ENCODE measurements at regions not wholly inside any gene's neighbourhood (a gene's known extent, or its start where the extent isn't known, plus 50 kb on each side); places are given as distances from the start of the nearest gene placed in this dataset.
"Not testable (repeated sequence)": the region's sequence is repeated elsewhere in the genome, so short reads cannot be mapped to it uniquely, and the experiment has no call there.

DNA sequence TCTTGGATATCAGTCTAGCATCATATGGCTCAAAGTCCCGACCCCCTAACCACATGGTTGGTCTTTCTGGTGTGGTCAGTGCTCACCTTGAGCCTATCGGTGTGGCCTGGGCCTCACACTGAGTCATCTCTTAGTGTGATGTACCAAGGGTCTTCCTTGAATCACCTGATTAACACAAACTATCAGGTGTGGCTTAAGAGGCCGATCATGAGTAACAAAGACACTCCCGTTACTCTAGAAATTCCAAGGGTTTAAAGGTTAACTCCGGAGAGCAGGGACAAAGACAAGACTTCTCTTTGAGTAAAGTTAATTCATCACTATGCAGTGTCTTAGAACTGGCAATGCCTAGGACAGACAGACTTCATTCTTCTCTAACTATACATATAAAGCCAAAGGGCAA, 52.3 kb upstream of the ARMC3 start:
- no peak for DNase-seq

GRCh38 chr10:22874189-22874854, 53.5 kb upstream of the ARMC3 start:
- DNase-seq, result no peak

GRCh38 chr10:22856444-22857074, 71.3 kb upstream of the ARMC3 start:
- DNase-seq, result no peak

- no peak for DNase-seq
Observed at GRCh38 chr10:22854935-22855421, 72.9 kb upstream of the ARMC3 start.

- DNase-seq, result no peak
Observed at GRCh38 chr10:22853906-22854447, 73.9 kb upstream of the ARMC3 start.

DNA sequence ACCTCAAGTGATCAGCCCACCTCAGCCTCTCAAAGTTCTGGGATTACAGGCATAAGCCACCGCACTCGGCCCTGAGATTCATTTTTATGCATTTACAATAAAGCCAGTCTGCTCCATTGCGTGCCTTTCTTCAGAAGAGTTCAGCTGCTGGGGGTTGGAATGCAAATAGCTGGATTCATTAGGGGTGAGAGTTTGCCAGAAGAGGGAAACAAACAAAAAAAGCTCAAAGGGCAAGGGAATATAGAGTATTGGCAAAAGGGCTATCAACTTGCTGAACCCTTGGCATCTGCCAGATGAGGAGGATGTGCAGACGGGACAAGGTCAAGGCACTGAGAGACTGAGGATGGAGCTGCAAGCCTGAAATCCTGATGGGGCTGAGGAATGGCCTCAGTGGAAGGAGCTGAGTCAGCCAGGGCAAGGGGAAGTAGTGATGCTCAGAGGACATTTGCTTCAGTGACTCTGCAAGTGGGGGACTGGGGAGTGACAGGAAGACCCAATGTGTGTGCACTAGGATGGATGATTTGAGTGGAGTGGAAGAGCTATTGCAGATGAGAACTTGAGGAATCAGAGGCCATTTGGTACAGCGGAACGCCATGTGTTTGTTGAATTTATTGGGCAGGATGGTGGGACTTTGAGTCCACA, 75.0 kb upstream of the ARMC3 start:
- DNase-seq, result no peak

GRCh38 chr10:22851865-22852239, 76.0 kb upstream of the ARMC3 start:
- DNase-seq, result no peak

DNA sequence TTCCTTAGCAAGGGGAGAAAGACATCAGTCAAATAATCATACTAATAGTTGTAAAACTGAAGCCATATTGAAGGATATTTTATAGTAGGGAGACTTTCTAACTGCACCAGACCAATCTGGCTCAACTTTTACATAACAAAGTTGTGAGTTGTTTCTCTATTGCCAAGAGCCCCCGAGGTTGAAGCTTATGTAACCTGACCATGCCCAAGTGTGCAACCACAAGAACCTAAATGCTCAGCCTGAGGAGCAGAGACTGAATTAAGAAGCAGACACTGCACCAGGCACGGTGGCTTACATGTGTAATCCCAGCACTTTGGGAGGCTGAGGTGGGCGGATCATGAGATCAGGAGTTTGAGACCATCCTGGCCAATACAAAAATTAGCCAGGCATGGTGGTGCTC, 77.3 kb upstream of the ARMC3 start:
- no peak for DNase-seq

GRCh38 chr10:22849077-22849805, 78.6 kb upstream of the ARMC3 start:
- DNase-seq, result no peak

GRCh38 chr10:22848509-22848908, 79.3 kb upstream of the ARMC3 start:
- DNase-seq, result no peak

DNA sequence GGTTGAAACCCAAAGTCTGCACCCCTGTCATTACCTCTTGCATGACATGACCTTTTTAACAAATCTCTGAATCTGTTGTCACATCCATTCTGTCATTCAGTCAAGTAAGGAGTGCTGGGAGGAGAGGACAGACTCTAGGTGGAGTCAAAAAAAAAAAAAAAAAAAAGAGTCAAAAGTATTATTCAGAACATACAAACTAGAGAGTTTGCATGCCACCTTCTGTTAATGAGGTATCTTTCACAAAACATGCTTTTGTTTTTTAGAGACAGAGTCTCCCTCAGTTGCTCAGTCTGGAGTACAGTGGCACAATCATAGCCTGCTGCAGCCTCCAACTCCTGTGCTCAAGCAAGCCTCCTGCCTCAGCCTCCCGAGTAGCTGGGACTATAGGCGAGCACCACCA, 81.6 kb upstream of the ARMC3 start:
- peak; percentile 10 for DNase-seq

DNA sequence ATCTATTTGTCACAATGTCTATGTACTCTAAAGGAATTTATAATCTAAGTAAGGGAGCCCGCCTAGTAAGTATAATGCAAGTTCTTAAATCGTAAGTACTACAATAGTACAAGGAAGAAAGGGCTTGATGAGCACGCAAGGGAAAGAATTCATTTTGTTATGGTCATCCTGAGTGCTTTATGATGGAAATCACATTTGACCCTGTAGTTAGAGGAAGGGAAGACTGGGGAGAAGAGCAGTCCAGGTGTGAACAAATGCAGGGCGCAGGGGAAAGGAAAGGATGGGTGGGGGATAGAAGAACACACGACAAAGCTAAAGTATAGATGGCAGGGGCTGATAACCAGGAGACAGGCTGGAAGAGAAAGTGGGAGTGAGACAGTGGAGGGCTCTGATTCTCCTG, 88.2 kb upstream of the ARMC3 start:
- DNase-seq, result no peak

DNA sequence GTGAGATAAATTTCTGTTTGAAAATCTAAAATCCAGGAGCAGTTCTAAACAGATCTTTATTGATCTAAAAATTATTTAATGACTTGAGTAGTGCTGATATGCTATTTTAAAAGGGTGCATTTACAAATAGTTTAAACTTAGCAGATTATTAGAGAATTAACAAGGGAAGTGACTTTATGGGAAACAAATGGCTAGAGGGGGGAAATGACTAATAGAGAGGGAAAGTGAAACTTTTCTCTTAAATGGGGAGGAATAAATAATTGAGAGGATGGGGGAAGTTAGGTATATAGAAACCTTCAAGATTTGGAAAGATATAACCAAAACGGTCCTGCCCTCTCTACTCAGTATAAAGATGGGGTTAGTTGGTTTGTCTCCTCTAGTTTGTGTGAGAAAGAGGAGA, 90.1 kb upstream of the ARMC3 start:
- no peak for DNase-seq

DNA sequence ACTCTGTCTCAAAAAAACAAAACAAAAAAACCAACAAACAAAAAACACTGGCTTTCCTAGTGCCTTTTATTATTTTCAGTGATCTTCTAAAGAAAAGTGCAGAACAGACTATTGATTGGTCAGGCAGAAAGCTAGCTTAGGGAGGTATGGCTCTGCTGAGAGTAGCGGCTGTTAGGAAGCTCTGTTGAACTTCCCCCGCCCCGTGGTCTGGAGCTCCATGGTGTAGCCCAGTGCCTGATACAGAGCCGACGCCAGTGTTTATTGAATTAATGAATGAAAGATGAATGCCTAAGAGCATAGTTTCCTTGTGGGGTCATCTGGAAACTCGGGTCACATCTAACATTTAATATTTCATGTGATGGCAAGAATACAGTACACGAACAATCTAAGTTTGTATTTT, 90.5 kb upstream of the ARMC3 start:
- DNase-seq, result no peak

DNA sequence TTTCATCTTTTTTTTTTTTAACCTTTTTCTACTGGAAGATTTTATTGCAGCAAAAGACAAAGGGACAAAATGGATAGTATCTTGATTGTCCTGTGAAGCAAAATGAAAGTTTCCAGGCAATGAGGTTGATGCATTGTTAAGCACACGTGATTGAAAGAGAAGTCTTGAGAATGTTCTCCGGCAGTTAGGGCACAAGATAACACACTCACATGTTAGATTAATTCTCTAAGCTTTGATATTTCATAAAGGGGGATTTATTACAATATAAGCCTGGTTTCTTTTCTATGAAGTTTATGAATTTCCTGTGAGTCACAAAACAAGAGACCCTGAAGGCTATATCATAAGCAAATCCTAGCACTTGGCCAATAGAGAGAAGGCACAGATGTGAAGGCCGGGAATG, 93.4 kb upstream of the ARMC3 start:
- DNase-seq, result no peak

DNA sequence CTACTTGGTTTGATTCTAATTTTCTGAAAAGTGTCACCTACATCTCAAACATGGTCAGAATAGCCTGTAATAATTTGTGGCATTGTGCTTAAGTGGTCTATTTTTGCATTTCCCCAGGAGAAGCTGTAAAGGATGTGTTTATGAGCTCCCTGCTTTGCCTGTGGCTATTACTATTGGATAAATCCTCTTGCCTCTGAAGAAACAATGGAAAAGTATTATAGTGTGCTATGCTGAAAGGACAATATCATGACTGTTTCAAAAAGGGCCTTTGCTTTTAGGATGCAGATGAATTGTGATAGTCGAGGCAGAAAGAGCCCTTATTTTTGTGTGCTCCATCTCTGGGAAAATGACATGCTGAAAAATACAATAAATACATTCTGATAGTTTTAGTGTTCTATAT, 94.1 kb upstream of the ARMC3 start:
- no peak for DNase-seq

GRCh38 chr10:22833353-22833752, 94.5 kb upstream of the ARMC3 start:
- DNase-seq, result no peak

DNA sequence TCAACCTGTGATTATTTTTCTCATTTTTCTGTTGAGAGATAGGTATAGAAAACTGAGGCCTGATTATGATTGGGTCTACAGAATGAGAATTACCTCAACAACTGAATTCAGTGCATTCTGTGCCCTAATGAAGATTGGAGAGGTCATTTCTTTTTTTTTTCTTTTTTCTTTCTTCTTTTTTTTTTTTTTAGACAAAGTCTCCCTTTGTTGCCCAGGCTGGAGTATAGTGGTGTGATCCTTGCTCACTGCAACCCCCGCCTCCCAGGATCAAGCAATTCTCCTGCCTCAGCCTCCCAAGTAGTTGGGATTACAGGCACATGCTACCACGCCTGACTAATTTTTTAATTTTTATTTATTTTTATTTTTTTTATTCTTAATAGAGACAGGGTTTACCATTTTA, 95.0 kb upstream of the ARMC3 start:
- no peak for DNase-seq

GRCh38 chr10:22832066-22832602, 95.7 kb upstream of the ARMC3 start:
- no peak for DNase-seq

DNA sequence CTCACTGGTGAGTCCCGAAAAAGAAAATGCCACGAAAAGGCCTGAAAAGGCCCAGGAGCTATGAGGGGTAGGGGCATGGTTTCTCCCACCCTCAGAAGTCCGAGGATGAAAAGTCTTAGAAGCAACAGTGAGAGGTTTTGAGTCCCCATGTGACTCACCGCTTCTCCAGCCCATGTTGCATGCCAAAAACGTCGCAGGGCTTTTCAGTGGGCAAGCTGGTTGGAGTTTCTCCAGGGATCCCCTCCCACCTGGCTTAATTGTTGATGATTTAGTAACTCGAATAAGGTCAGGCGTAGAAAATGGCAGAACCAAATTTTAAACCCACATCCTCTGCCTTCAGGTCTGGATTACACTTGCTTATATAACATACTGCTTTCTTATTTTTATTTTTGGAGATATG, 96.3 kb upstream of the ARMC3 start:
- no peak for DNase-seq

- DNase-seq, result not testable (repeated sequence)
Observed at GRCh38 chr10:22828712-22829111, 99.1 kb upstream of the ARMC3 start.

DNA sequence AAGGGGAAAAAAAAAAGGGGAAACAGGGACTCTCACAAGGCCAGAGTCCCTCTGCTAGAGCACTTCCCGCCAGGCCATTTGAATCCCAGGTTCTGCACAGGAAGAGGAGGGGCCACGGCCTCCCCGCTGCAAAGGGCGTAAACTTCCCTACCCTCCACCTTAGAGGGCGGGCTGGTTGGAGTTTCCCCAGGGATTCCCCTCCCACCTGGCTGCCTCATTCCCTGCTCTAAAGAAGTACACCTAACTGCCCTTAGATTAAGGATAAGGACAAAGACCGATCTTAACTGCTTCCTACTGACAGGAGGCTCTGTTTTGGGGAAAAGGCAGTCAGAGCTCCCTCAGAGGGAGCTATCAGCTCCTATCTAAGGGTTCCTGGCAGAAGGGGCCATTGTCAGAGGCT, 102.0 kb upstream of the ARMC3 start:
- no peak for DNase-seq

DNA sequence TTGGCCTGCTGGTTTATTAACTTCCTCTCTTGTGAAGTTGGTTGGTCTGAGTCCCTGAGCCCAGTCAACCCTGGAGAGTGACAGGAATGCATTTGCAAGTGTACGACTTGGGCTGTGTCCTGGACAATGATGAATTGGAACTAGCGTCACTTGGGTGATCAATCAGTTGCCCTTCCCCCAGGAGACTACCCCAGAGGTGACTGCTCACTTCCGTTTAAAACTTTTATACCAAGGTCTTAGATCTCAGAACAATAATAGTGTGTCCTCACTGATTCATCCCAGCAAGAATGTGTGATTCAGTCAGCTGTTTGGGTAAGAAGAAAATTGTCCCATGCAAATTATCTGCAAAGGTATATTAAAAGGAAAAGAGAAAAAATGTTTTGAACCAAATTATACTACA, 102.9 kb upstream of the ARMC3 start:
- no peak for DNase-seq
